Kidney epithelial cell (primary cell): ENCODE measurements at regions not wholly inside any gene's neighbourhood (a gene's known extent, or its start where the extent isn't known, plus 50 kb on each side); places are given as distances from the start of the nearest gene placed in this dataset.

Experiments used
- DNase-seq: peaks from one replicate; pipeline ENCODE4 v3.0.0-alpha.2; 2010; ENCODE audit warnings: low read depth
- H3K27me3 ChIP-seq: 2 replicates; pipeline ENCODE4 v1.6.0; 2011; ENCODE audit warnings: low read length; ENCODE audit not compliant: control insufficient read depth, insufficient read depth
- H3K36me3 ChIP-seq: 2 replicates; pipeline ENCODE4 v1.5.1; 2011; ENCODE audit warnings: low read length; ENCODE audit not compliant: control insufficient read depth, insufficient read depth
- H3K4me3 ChIP-seq: 2 replicates; pipeline ENCODE4 v1.5.1; 2011; ENCODE audit warnings: low read depth, mild to moderate bottlenecking, control low read depth, low read length
- TF ChIP-seq, protein P1 (sequence below): IDR thresholded peaks from 2 replicates; pipeline ENCODE4 v1.5.1; 2011; ENCODE audit warnings: mild to moderate bottlenecking, moderate library complexity, low read length, control low read depth, inconsistent platforms; ENCODE audit not compliant: insufficient read depth, poor library complexity, severe bottlenecking

DNA sequence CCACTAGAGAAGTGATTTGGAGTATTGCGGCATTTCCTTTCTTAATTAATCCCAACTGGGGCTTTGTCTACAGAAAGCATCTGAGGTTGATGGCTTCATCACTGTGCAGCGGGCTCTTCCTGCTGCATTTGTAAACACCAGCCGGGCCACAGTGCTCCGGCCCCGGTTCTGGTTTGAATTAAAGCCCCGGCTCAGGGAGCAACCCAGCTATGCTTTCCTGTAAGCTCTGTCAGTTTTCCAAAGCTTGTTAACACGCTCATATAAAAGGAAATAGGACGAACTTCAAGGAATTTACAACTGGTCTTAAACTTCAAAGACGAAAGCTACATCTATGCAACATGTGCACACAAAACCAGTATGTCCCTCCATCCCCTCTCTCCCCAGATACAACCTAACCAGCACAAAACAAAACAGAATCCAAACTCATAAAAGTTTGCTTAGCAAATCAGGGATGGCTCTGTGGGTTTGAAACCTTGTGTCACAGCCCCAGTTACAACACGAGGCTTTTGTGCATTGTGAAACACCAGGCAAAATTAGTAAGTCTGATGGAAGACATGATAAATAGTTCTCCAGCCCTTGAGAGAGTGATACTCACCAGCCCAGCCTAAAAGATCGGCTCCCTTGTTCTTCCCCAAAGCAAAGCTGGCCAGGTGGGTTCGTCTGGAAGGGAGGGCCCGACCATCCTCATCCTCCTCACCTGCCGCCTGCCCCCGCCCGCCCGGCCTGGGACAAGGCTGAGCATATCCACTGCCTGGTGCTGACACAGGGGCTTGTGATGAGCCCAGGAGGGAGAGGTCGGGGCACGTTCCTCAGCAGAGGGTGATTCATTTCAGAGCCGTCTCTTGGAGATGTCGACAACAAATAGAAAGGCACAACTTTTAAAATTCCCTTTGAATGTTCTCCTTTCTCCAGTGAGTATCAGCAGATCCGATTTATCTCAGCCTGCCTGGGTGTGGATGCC is 197.9 kb downstream of the TFAP2C start:
- DNase-seq: no peak
- H3K27me3 ChIP-seq: peaks cover 5% of the 10 kb centered on the region
- TF ChIP-seq, protein P1, sequence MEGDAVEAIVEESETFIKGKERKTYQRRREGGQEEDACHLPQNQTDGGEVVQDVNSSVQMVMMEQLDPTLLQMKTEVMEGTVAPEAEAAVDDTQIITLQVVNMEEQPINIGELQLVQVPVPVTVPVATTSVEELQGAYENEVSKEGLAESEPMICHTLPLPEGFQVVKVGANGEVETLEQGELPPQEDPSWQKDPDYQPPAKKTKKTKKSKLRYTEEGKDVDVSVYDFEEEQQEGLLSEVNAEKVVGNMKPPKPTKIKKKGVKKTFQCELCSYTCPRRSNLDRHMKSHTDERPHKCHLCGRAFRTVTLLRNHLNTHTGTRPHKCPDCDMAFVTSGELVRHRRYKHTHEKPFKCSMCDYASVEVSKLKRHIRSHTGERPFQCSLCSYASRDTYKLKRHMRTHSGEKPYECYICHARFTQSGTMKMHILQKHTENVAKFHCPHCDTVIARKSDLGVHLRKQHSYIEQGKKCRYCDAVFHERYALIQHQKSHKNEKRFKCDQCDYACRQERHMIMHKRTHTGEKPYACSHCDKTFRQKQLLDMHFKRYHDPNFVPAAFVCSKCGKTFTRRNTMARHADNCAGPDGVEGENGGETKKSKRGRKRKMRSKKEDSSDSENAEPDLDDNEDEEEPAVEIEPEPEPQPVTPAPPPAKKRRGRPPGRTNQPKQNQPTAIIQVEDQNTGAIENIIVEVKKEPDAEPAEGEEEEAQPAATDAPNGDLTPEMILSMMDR: no peak
- H3K36me3 ChIP-seq: no peaks in the 10 kb centered on the region
- no peak overlapping the region for H3K4me3 ChIP-seq

DNA sequence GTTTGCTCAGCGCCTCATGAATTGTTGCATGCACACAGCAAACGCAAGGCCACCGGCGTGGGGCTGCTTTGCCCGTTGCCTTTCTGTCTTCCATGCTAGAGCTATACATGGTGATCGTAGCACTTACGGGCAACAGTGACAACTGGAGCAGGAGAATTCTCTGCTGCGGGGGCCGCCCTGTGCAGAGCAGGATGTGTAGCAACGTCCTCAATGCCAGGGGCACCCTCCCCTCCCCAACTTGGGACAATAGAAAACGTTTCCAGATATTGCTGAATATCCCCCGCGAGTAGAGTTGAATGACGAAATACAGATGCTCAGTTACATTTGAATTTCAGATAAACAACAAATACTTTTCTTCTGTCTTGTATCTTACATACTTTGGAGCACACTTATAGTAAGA is 198.7 kb downstream of the TFAP2C start:
- TF ChIP-seq, protein P1: no peak
- no peak for DNase-seq
- peaks cover 5% of the 10 kb centered on the region for H3K27me3 ChIP-seq
- no peak overlapping the region for H3K4me3 ChIP-seq
- H3K36me3 ChIP-seq: no peaks in the 10 kb centered on the region

DNA sequence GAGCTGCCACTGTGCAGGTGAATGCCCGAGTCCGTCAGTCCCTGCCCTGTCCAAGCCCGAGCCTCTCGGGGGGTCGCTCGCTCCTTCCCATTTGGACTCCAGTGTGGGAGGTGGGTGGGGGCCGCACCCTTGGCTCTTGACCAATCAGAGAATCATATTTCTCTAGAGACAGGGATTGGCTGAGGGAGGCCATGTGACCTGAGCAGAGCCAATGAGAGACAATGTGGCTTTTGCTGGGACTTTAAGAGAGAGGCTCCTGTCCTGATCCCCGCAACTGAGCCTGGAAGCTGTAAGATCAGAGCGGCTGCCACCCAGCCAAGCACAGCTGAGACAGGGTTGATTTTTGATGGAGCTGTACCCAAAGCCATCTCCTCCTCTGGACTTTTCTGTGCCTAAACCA is 199.3 kb downstream of the TFAP2C start:
- H3K27me3 ChIP-seq: peaks cover 5% of the 10 kb centered on the region
- no peak overlapping the region for H3K4me3 ChIP-seq
- no peak for DNase-seq
- TF ChIP-seq, protein P1: no peak
- H3K36me3 ChIP-seq: no peaks in the 10 kb centered on the region

DNA sequence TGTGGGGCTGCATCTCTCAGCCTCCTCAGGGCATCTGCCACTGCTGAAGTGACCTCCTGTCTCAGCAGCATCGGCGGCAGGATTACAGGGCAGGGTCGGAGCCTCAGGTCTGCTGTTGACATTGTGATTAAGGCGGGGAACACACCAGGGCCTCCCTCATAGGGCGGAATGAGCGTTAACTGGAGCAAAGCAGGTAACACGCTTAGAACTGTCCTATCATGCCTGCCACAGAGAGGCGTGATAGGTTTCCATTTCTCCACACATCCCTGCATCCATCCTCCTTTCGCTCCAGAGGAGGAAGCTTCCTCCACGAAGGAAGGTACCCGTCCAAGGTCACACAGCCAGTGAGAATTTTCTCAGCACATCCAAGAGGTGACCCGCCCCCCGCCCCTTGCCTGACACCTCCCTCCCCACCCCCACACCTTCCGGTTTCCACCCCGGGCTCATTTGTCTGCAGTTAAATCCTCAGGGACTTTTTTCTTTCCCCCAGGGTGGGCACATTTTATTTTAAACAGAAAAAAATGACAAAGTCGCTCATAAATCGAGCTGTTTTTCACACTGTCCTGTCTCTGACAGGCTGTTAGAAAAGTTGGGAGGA is 200.8 kb downstream of the TFAP2C start:
- Histone ChIP-seq H3K36me3 (no peaks in the 10 kb centered on the region), H3K4me3 (no peak overlapping the region), H3K27me3 (peaks cover 5% of the 10 kb centered on the region)
- TF ChIP-seq, protein P1: no peak
- DNase-seq: no peak

DNA sequence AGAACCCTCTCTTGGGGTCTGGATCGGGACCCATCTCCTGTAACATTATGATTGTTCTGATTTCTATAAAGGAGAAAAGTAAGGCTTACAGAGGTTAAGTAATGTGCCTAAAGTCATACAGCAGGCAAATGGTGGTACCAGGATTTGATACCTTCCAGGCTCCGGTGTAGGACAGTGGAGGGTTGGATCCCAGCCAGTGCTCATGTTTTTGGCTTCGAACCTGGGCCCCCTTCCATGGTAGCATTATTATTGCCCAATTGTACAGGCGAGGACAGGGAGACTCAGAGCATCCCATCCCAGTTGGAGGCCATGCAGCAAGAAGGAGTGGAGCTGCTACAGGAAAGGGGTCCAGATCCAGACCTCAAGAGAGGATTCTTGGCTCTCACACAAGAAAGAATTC is 202.7 kb downstream of the TFAP2C start:
- TF ChIP-seq, protein P1: no peak
- Histone ChIP-seq H3K36me3 (no peaks in the 10 kb centered on the region), H3K4me3 (no peak overlapping the region), H3K27me3 (peaks cover 5% of the 10 kb centered on the region)
- DNase-seq: no peak
